Activated CD8-positive, alpha-beta T cell treated with anti-CD3 and anti-CD28 coated beads for 36 hours (primary cell): ENCODE measurements at regions not wholly inside any gene's neighbourhood (a gene's known extent, or its start where the extent isn't known, plus 50 kb on each side); places are given as distances from the start of the nearest gene placed in this dataset.

Experiments used
- ATAC-seq: fragments of 200-7000 bp; cut with Tn5 transposase; one replicate; pipeline ENCODE4 v1.10.0; 2021; ENCODE audit warnings: mild to moderate bottlenecking, moderate library complexity
- CTCF ChIA-PET: fragments of 350-600 bp; sonication (Branson Sonifier 250); formaldehyde crosslinking; loops from one replicate; lab custom pipeline; 2021; ENCODE audit warnings: antibody characterized with exemption; lab: Charles Lee
- POLR2A ChIA-PET: fragments of 350-600 bp; sonication (Branson Sonifier 250); formaldehyde crosslinking; loops from one replicate; lab custom pipeline; 2021; ENCODE audit warnings: antibody characterized with exemption; lab: Charles Lee
- DNase-seq: peaks from one replicate; pipeline ENCODE4 v3.0.0-alpha.2; 2020
- H3K27ac Mint-ChIP-seq: one replicate; pipeline ENCODE4 v1.8.0; 2021; ENCODE audit warnings: mild to moderate bottlenecking, mixed read lengths
- H3K27me3 Mint-ChIP-seq: one replicate; pipeline ENCODE4 v1.8.0; 2021; ENCODE audit warnings: mixed read lengths
- H3K36me3 Mint-ChIP-seq: one replicate; pipeline ENCODE4 v1.8.0; 2021; ENCODE audit warnings: low read depth, mixed read lengths
- H3K4me1 Mint-ChIP-seq: one replicate; pipeline ENCODE4 v1.8.0; 2021; ENCODE audit warnings: low read depth, mixed read lengths
- H3K4me3 Mint-ChIP-seq: one replicate; pipeline ENCODE4 v1.8.0; 2021; ENCODE audit warnings: mild to moderate bottlenecking, moderate library complexity, mixed read lengths
- H3K9me3 Mint-ChIP-seq: one replicate; pipeline ENCODE4 v1.8.0; 2021; ENCODE audit warnings: mixed read lengths
- CTCF ChIP-seq: fragments of 200-600 bp; IDR thresholded peaks from one replicate; pipeline ENCODE4 v1.8.0; 2022; ENCODE audit warnings: antibody characterized with exemption, mild to moderate bottlenecking
- intact Hi-C: fragments of 100-400 bp; cut with micrococcal nuclease; formaldehyde crosslinking; loops from one replicate; pipeline ENCODE4 v1.10.0; 2022

- intact Hi-C loops, result no loop called here
- Mint-ChIP-seq H3K27ac (no peak overlapping the region), H3K4me1 (no peaks in the 10 kb centered on the region), H3K4me3 (no peak overlapping the region), H3K27me3 (peaks cover 7% of the 10 kb centered on the region), H3K36me3 (no peaks in the 10 kb centered on the region), H3K9me3 (no peaks in the 10 kb centered on the region)
- TF ChIP-seq CTCF, result no peak
- CTCF ChIA-PET, result no interaction called here
- DNase-seq, result no peak
- POLR2A ChIA-PET, result no interaction called here
- no peak for ATAC-seq
Measured at GRCh38 chr10:44813201-44813600, 97.9 kb upstream of the TMEM72 start.

- Mint-ChIP-seq H3K9me3 (no peaks in the 10 kb centered on the region), H3K4me3 (no peak overlapping the region), H3K27me3 (peaks cover 7% of the 10 kb centered on the region), H3K4me1 (no peaks in the 10 kb centered on the region), H3K36me3 (no peaks in the 10 kb centered on the region), H3K27ac (no peak overlapping the region)
- no peak for ATAC-seq
- ChIA-PET CTCF (no interaction called here), POLR2A (no interaction called here)
- intact Hi-C loops, result no loop called here
- no peak for DNase-seq
- TF ChIP-seq CTCF, result no peak
Measured at GRCh38 chr10:44814929-44815328, 96.2 kb upstream of the TMEM72 start.

- Mint-ChIP-seq H3K27me3 (peaks cover 5% of the 10 kb centered on the region), H3K9me3 (no peaks in the 10 kb centered on the region), H3K4me3 (no peak overlapping the region), H3K27ac (no peak overlapping the region), H3K4me1 (no peaks in the 10 kb centered on the region), H3K36me3 (no peaks in the 10 kb centered on the region)
- CTCF ChIA-PET, result no interaction called here
- no peak for ATAC-seq
- intact Hi-C loops, result no loop called here
- no peak for TF ChIP-seq CTCF
- DNase-seq, result no peak
- POLR2A ChIA-PET, result no interaction called here
Measured at GRCh38 chr10:44818041-44818649, 93.0 kb upstream of the TMEM72 start.

- H3K9me3 Mint-ChIP-seq, result no peaks in the 10 kb centered on the region
- H3K4me3 Mint-ChIP-seq, result no peak overlapping the region
Measured at GRCh38 chr10:44818701-44819127, 92.4 kb upstream of the TMEM72 start.

GRCh38 chr10:44820094-44820493, 91.0 kb upstream of the TMEM72 start:
- DNase-seq (no peak), ATAC-seq (no peak)
- ChIA-PET CTCF (no interaction called here), POLR2A (no interaction called here)
- no peak overlapping the region for H3K4me3 Mint-ChIP-seq
- H3K4me1 Mint-ChIP-seq, result no peaks in the 10 kb centered on the region
- TF ChIP-seq CTCF, result no peak
- H3K9me3 Mint-ChIP-seq, result no peaks in the 10 kb centered on the region
- H3K36me3 Mint-ChIP-seq, result no peaks in the 10 kb centered on the region
- H3K27me3 Mint-ChIP-seq, result peaks cover 5% of the 10 kb centered on the region
- intact Hi-C loops, result no loop called here
- H3K27ac Mint-ChIP-seq, result no peak overlapping the region

More at GRCh38 chr10:44818701-44819127, 92.4 kb upstream of the TMEM72 start:
- Mint-ChIP-seq H3K4me1 (no peaks in the 10 kb centered on the region), H3K36me3 (no peaks in the 10 kb centered on the region), H3K27ac (no peak overlapping the region), H3K27me3 (peaks cover 5% of the 10 kb centered on the region)
- DNase-seq (no peak), ATAC-seq (no peak)
- intact Hi-C loops, result no loop called here
- ChIA-PET CTCF (no interaction called here), POLR2A (no interaction called here)
- no peak for TF ChIP-seq CTCF
